ENCODE measurements at regions not wholly inside any gene's neighbourhood (a gene's known extent, or its start where the extent isn't known, plus 50 kb on each side); places are given as distances from the start of the nearest gene placed in this dataset.

DNA sequence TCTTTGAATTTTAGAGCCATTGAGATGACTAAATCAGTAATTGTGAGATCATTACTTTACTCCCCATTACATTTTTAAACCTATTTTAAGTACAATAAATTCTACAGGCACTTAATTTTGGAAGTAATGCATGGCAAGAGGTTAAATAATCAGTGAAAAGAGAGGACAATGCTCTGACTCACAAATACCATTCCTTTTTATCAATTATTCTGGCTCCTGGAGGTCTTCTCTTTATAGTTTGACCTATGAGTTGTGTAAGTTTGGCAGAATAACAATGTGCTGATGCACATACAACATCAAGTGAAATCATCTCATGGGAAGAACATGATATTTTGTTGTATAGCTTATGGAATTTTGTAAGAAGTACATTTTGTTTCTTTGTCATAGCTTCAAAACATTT lies 166.7 kb downstream of the TMTC3 start:
- BruUV-seq (replicated peaks) = no TSS peak
- Histone ChIP-seq H3K27ac (ENCODE audit: control insufficient read depth, insufficient read depth) (no peak overlapping the region), H2AFZ (ENCODE audit: control insufficient read depth, low read depth, low read length) (no peak overlapping the region), H3K9me3 (replicated peaks; ENCODE audit: control insufficient read depth, insufficient read depth, low read length) (no peaks in the 10 kb centered on the region; the same call in 2 of the 3 replicates), H3K4me1 (ENCODE audit: control insufficient read depth, insufficient read depth, low read length) (no peaks in the 10 kb centered on the region), H3K4me3 (no peak overlapping the region), H3K9ac (ENCODE audit: control insufficient read depth, insufficient read depth, low read length) (no peak overlapping the region), H3K79me2 (ENCODE audit: control insufficient read depth, insufficient read depth, low read length) (no peaks in the 10 kb centered on the region), H3K27me3 (replicated peaks in 1 of 2; ENCODE audit: control insufficient read depth in 2 of 2, insufficient read depth in 2 of 2, low read length in 1 of 2) (no peaks in the 10 kb centered on the region), H4K20me1 (ENCODE audit: control insufficient read depth, insufficient read depth) (no peaks in the 10 kb centered on the region), H3K36me3 (ENCODE audit: control insufficient read depth in 2 of 2, insufficient read depth in 2 of 2, low read length in 1 of 2) (no peaks in the 10 kb centered on the region), H3K4me2 (ENCODE audit: control insufficient read depth, insufficient read depth) (no peak overlapping the region)
- in situ Hi-C loops (cut with MboI) (no loop called here), intact Hi-C loops (cut with micrococcal nuclease; ENCODE audit: unreplicated experiment) (no loop called here)
- POLR2A ChIA-PET = interaction anchor here (1.6 kb wide), 1 partner anchor 10 kb away, joined by 5 read pairs; no protein-coding TSS in a partner anchor
- SMC1A ChIA-PET (ENCODE audit: uncharacterized antibody, unreplicated experiment) = interaction anchor here (1.0 to 4.8 kb wide), 6 partner anchors 9 to 80 kb away, joined by 3 to 27 read pairs (median 4); no protein-coding TSS in a partner anchor
- RAD21 ChIA-PET (ENCODE audit: unreplicated experiment) = interaction anchor here (0.8 to 3.5 kb wide), 3 partner anchors 9 to 91 kb away, joined by 3 to 21 read pairs (median 4); no protein-coding TSS in a partner anchor
- DNase-seq (ENCODE audit: low read depth, low spot score) (no peak), ATAC-seq (no peak), FAIRE-seq (no peak)
- TF ChIP-seq YBX1 (IDR thresholded peaks at IDR 0.05) (no peak), HDAC2 (IDR thresholded peaks at IDR 0.05) (no peak), SREBF1 (IDR thresholded peaks at IDR 0.05; ENCODE audit: low read length) (no peak), YY1 (IDR thresholded peaks at IDR 0.05; ENCODE audit: low read depth, low read length) (no peak), BRCA1 (IDR thresholded peaks at IDR 0.05; ENCODE audit: low read depth, low read length) (no peak), PAX5 (IDR thresholded peaks at IDR 0.05; ENCODE audit: borderline replicate concordance, low read depth, low read length) (no peak), RB1 (IDR thresholded peaks at IDR 0.05; ENCODE audit: borderline replicate concordance) (no peak), BMI1 (IDR thresholded peaks at IDR 0.05; ENCODE audit: borderline replicate concordance) (no peak), MEF2A (IDR thresholded peaks at IDR 0.05; ENCODE audit: insufficient read depth, low read depth, low read length) (no peak)
- TF ChIP-seq, protein P1, sequence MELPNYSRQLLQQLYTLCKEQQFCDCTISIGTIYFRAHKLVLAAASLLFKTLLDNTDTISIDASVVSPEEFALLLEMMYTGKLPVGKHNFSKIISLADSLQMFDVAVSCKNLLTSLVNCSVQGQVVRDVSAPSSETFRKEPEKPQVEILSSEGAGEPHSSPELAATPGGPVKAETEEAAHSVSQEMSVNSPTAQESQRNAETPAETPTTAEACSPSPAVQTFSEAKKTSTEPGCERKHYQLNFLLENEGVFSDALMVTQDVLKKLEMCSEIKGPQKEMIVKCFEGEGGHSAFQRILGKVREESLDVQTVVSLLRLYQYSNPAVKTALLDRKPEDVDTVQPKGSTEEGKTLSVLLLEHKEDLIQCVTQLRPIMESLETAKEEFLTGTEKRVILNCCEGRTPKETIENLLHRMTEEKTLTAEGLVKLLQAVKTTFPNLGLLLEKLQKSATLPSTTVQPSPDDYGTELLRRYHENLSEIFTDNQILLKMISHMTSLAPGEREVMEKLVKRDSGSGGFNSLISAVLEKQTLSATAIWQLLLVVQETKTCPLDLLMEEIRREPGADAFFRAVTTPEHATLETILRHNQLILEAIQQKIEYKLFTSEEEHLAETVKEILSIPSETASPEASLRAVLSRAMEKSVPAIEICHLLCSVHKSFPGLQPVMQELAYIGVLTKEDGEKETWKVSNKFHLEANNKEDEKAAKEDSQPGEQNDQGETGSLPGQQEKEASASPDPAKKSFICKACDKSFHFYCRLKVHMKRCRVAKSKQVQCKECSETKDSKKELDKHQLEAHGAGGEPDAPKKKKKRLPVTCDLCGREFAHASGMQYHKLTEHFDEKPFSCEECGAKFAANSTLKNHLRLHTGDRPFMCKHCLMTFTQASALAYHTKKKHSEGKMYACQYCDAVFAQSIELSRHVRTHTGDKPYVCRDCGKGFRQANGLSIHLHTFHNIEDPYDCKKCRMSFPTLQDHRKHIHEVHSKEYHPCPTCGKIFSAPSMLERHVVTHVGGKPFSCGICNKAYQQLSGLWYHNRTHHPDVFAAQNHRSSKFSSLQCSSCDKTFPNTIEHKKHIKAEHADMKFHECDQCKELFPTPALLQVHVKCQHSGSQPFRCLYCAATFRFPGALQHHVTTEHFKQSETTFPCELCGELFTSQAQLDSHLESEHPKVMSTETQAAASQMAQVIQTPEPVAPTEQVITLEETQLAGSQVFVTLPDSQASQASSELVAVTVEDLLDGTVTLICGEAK (IDR thresholded peaks at IDR 0.05; ENCODE audit: borderline replicate concordance) = no peak
- TF ChIP-seq, protein P2, sequence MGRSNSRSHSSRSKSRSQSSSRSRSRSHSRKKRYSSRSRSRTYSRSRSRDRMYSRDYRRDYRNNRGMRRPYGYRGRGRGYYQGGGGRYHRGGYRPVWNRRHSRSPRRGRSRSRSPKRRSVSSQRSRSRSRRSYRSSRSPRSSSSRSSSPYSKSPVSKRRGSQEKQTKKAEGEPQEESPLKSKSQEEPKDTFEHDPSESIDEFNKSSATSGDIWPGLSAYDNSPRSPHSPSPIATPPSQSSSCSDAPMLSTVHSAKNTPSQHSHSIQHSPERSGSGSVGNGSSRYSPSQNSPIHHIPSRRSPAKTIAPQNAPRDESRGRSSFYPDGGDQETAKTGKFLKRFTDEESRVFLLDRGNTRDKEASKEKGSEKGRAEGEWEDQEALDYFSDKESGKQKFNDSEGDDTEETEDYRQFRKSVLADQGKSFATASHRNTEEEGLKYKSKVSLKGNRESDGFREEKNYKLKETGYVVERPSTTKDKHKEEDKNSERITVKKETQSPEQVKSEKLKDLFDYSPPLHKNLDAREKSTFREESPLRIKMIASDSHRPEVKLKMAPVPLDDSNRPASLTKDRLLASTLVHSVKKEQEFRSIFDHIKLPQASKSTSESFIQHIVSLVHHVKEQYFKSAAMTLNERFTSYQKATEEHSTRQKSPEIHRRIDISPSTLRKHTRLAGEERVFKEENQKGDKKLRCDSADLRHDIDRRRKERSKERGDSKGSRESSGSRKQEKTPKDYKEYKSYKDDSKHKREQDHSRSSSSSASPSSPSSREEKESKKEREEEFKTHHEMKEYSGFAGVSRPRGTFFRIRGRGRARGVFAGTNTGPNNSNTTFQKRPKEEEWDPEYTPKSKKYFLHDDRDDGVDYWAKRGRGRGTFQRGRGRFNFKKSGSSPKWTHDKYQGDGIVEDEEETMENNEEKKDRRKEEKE (IDR thresholded peaks at IDR 0.05) = no peak
- TF ChIP-seq, protein P3, sequence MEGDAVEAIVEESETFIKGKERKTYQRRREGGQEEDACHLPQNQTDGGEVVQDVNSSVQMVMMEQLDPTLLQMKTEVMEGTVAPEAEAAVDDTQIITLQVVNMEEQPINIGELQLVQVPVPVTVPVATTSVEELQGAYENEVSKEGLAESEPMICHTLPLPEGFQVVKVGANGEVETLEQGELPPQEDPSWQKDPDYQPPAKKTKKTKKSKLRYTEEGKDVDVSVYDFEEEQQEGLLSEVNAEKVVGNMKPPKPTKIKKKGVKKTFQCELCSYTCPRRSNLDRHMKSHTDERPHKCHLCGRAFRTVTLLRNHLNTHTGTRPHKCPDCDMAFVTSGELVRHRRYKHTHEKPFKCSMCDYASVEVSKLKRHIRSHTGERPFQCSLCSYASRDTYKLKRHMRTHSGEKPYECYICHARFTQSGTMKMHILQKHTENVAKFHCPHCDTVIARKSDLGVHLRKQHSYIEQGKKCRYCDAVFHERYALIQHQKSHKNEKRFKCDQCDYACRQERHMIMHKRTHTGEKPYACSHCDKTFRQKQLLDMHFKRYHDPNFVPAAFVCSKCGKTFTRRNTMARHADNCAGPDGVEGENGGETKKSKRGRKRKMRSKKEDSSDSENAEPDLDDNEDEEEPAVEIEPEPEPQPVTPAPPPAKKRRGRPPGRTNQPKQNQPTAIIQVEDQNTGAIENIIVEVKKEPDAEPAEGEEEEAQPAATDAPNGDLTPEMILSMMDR (IDR thresholded peaks at IDR 0.05 in 2 of 3, conservative IDR thresholded peaks at IDR 0.05 in 1 of 3; ENCODE audit: control insufficient read depth in 2 of 3, extremely low read depth in 1 of 3, insufficient read depth in 1 of 3, low read depth in 3 of 3, low read length in 3 of 3) = no peak
- CTCF ChIA-PET = interaction anchor here (0.9 to 2.0 kb wide), 3 partner anchors 9 to 125 kb away, joined by 3 to 7 read pairs (median 3); no protein-coding TSS in a partner anchor
